RWPE2 (cell line): ENCODE measurements at regions not wholly inside any gene's neighbourhood (a gene's known extent, or its start where the extent isn't known, plus 50 kb on each side); places are given as distances from the start of the nearest gene placed in this dataset.

Experiments used
- ATAC-seq: fragments of 200-7000 bp; cut with Tn5 transposase; 3 replicates; pipeline ENCODE4 v1.9.1; 2021; ENCODE audit warnings: low read depth
- DNase-seq: peaks from one replicate; pipeline ENCODE4 v3.0.0-alpha.2; 2020; ENCODE audit warnings: low spot score
- H3K27ac ChIP-seq: fragments of 450-650 bp; 2 replicates; pipeline ENCODE4 v1.5.1; 2017; ENCODE audit warnings: mild to moderate bottlenecking; ENCODE audit not compliant: poor library complexity, severe bottlenecking
- H3K27me3 ChIP-seq: fragments of 250-450 bp; sonication (Bioruptor Pico); 2 replicates; pipeline ENCODE4 v1.5.1; 2021; ENCODE audit warnings: mild to moderate bottlenecking, moderate library complexity; ENCODE audit not compliant: insufficient read depth, poor library complexity, severe bottlenecking
- H3K36me3 ChIP-seq: fragments of 250-450 bp; sonication (Bioruptor Pico); 2 replicates; pipeline ENCODE4 v1.5.1; 2020; ENCODE audit warnings: low read depth, mild to moderate bottlenecking, moderate library complexity
- H3K4me1 ChIP-seq: fragments of 250-450 bp; sonication (Bioruptor Pico); 2 replicates; pipeline ENCODE4 v1.5.1; 2021; ENCODE audit warnings: mild to moderate bottlenecking, moderate library complexity; ENCODE audit not compliant: insufficient read depth, poor library complexity, severe bottlenecking
- H3K4me3 ChIP-seq: fragments of 250-450 bp; sonication (Bioruptor Pico); 2 replicates; pipeline ENCODE4 v1.5.1; 2021; ENCODE audit warnings: mild to moderate bottlenecking, moderate library complexity; ENCODE audit not compliant: severe bottlenecking
- H3K9me3 ChIP-seq: fragments of 250-450 bp; sonication (Bioruptor Pico); 2 replicates; pipeline ENCODE4 v1.5.1; 2021; ENCODE audit warnings: mild to moderate bottlenecking, moderate library complexity; ENCODE audit not compliant: severe bottlenecking
- TF ChIP-seq, protein P1 (sequence below): fragments of 450-650 bp; IDR thresholded peaks from one replicate; pipeline ENCODE4 v1.5.1; 2017; ENCODE audit warnings: mild to moderate bottlenecking, moderate library complexity; ENCODE audit not compliant: poor library complexity, severe bottlenecking

DNA sequence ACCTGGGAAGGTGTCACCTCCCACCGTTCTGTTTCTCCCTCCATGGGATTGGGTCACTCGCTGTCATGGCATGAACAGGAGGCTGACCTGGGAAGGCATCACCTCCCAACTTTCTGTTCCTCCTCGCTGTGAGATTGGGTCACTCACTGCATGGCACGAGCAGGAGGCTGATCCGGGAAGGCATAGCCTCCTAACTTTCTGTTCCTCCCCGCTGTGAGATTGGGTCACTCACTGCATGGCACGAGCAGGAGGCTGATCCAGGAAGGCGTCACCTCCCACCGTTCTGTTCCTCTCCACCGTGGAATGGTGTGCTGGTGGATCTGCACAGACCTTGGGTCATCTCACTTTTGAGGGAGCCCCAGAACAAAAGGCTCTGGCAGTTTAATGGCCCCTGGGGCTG, 239.2 kb upstream of the PRKCQ start:
- no peak for DNase-seq
- H3K36me3 ChIP-seq: peaks cover 6% of the 10 kb centered on the region; the same call in 1 of the 2 replicates
- no peaks in the 10 kb centered on the region for H3K9me3 ChIP-seq
- H3K4me1 ChIP-seq: peaks cover 9% of the 10 kb centered on the region
- no peak for ATAC-seq
- no peak overlapping the region for H3K4me3 ChIP-seq
- TF ChIP-seq, protein P1, sequence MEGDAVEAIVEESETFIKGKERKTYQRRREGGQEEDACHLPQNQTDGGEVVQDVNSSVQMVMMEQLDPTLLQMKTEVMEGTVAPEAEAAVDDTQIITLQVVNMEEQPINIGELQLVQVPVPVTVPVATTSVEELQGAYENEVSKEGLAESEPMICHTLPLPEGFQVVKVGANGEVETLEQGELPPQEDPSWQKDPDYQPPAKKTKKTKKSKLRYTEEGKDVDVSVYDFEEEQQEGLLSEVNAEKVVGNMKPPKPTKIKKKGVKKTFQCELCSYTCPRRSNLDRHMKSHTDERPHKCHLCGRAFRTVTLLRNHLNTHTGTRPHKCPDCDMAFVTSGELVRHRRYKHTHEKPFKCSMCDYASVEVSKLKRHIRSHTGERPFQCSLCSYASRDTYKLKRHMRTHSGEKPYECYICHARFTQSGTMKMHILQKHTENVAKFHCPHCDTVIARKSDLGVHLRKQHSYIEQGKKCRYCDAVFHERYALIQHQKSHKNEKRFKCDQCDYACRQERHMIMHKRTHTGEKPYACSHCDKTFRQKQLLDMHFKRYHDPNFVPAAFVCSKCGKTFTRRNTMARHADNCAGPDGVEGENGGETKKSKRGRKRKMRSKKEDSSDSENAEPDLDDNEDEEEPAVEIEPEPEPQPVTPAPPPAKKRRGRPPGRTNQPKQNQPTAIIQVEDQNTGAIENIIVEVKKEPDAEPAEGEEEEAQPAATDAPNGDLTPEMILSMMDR: no peak
- H3K27me3 ChIP-seq: no peaks in the 10 kb centered on the region
- H3K27ac ChIP-seq: no peak overlapping the region

DNA sequence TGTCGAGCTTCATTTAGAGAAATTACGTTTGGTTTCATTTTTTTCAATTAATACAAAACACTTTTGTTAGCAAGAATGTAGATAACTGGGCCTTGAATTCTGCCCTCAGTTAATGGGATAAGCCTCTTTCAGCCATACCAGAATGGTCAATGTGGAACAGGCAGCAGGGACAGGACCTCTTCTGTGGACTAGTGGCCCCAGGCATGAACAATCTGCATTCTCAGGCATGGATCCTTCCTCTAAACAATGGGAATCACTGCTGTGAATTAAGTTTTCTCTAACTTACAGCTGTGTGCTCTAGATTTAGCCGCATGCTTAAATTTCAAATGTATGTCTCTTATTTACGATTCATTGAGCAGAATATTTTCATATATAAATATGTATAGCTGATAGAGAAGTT, 237.7 kb upstream of the PRKCQ start:
- DNase-seq (no peak), ATAC-seq (no peak)
- H3K27me3 ChIP-seq: no peaks in the 10 kb centered on the region
- TF ChIP-seq, protein P1: no peak
- H3K36me3 ChIP-seq: no peaks in the 10 kb centered on the region
- H3K27ac ChIP-seq: no peak overlapping the region
- no peaks in the 10 kb centered on the region for H3K4me1 ChIP-seq
- H3K9me3 ChIP-seq: no peaks in the 10 kb centered on the region
- no peak overlapping the region for H3K4me3 ChIP-seq

DNA sequence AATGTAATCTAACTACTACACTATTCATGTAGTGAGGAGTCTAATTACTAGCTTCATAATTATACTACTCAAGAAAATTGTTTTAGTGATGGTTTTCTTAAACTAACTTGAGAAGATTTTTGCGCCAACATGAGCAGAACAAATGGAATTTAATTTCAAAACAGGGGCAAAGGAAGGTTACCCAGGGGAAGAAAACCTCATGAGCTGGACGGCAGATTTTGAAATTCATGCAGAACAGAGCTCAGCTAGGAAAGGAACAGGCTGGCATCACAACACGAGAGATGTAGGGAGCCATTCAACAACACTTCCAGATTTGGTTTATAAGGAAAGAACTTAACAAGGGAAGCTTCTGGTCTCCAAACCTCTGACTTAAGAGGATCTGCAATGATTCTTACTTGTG, 235.3 kb upstream of the PRKCQ start:
- H3K9me3 ChIP-seq: no peaks in the 10 kb centered on the region
- ATAC-seq: no peak
- H3K36me3 ChIP-seq: no peaks in the 10 kb centered on the region
- no peaks in the 10 kb centered on the region for H3K4me1 ChIP-seq
- TF ChIP-seq, protein P1: no peak
- H3K4me3 ChIP-seq: no peak overlapping the region
- H3K27me3 ChIP-seq: no peaks in the 10 kb centered on the region
- no peak for DNase-seq
- no peak overlapping the region for H3K27ac ChIP-seq

DNA sequence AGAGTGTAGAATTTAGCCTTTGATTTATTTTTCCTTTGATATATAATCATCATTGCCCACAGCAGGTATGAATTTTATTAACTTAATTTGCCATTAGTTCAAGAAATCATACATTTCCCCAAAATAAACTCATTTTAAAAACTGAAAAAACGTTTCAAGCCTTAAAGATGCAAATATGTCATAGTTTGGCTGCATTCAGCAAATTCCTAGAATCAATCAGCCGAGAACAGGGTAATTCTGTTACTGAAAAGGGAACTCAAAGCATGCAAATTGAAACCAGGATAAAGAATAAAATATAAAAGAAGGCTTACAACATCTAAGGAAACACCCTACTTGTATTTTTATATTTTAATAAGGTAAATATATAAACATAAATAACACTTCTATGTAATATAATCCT, 233.8 kb upstream of the PRKCQ start:
- ATAC-seq: no peak
- TF ChIP-seq, protein P1: no peak
- Histone ChIP-seq H3K27me3 (no peaks in the 10 kb centered on the region), H3K9me3 (no peaks in the 10 kb centered on the region), H3K4me3 (no peak overlapping the region), H3K4me1 (no peaks in the 10 kb centered on the region), H3K36me3 (no peaks in the 10 kb centered on the region), H3K27ac (no peak overlapping the region)
- no peak for DNase-seq

DNA sequence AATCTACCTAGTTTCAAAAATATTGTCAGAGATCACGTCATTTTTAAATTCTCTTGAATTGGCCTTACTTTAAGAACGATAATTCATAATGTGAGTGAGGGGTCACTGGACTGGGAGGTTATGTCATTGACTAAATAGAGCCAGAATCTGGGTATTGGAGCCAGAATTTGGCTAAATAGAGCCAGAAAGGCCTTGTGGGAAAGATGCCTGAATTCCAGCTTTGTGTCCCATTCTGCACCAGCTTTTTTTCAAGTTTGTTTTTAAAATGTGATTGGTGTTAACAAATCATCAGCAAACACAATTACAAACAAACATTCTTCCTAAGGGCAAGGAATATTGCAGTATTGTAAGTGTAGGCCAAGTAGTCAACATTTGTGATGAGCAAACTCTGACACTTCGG, 233.2 kb upstream of the PRKCQ start:
- ATAC-seq: no peak

More for the DNA sequence above, 233.2 kb upstream of the PRKCQ start:
- no peak overlapping the region for H3K4me3 ChIP-seq
- H3K27me3 ChIP-seq: no peaks in the 10 kb centered on the region
- H3K4me1 ChIP-seq: no peaks in the 10 kb centered on the region
- no peak for DNase-seq
- no peaks in the 10 kb centered on the region for H3K36me3 ChIP-seq
- H3K27ac ChIP-seq: no peak overlapping the region
- TF ChIP-seq, protein P1: no peak
- H3K9me3 ChIP-seq: no peaks in the 10 kb centered on the region
